ENCODE measurements at regions not wholly inside any gene's neighbourhood (a gene's known extent, or its start where the extent isn't known, plus 50 kb on each side); places are given as distances from the start of the nearest gene placed in this dataset.

DNA sequence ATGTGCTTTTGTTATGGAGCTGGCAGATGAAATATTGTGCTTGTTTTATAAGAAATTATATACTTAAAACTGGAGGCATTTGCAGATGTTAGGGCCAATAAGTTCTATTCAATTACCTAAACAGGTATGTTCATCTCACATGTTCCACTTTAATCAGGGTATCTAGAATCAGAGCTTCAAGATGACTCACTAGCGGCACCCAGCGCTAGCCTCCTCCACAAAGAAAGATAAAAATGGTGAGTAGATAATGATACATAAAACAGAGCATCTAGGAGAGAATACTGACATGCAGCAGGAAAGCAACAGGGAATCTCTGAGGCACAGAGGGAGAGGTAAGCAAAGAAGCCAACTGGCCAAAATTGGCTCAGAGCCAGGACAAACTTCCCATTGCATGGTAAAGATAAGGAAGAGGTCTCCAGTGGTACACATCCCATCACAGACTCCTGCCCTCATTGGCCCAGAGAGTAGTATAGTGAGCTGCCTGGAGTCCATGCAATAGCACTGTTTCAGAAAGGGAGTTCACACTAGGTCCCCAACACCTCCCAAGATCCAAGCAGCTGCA lies 200.7 kb upstream of the SPTLC3 start:
- TF ChIP-seq, protein P1, sequence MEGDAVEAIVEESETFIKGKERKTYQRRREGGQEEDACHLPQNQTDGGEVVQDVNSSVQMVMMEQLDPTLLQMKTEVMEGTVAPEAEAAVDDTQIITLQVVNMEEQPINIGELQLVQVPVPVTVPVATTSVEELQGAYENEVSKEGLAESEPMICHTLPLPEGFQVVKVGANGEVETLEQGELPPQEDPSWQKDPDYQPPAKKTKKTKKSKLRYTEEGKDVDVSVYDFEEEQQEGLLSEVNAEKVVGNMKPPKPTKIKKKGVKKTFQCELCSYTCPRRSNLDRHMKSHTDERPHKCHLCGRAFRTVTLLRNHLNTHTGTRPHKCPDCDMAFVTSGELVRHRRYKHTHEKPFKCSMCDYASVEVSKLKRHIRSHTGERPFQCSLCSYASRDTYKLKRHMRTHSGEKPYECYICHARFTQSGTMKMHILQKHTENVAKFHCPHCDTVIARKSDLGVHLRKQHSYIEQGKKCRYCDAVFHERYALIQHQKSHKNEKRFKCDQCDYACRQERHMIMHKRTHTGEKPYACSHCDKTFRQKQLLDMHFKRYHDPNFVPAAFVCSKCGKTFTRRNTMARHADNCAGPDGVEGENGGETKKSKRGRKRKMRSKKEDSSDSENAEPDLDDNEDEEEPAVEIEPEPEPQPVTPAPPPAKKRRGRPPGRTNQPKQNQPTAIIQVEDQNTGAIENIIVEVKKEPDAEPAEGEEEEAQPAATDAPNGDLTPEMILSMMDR (IDR thresholded peaks at IDR 0.05) = no peak
- no peak for TF ChIP-seq POLR2A (IDR thresholded peaks at IDR 0.05)
- Histone ChIP-seq H3K36me3 (no peaks in the 10 kb centered on the region), H3K4me3 (no peak overlapping the region), H3K27me3 (no peaks in the 10 kb centered on the region), H3K9me3 (no peaks in the 10 kb centered on the region), H3K4me1 (no peaks in the 10 kb centered on the region), H3K27ac (no peak overlapping the region)
- no peak for DNase-seq

DNA sequence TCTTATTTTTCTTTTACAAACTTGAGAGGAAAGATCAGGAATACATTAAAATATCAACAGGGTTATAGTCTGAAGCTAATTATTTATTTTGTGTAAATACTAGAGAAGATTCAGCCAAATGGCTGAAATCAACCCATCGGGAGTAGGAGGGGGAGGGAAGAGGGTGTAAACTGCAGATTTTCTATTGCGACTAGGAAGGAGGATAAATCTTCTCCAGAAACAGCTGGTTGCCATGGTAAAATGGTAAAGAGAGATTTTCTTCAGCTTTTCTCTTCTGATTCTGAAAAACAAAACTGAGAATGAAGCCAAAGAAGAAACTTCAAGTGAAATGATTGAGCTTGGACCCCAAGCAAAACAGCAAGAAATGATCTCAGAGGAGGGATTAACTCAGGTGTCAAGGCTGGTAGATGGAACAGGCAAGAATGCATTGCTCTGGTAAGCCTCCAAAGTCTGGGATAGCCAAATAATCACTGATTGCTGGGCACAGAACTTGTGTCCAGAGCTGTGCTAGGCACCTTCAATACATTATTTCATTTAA lies 193.5 kb upstream of the SPTLC3 start:
- Histone ChIP-seq H3K4me1 (no peaks in the 10 kb centered on the region), H3K36me3 (no peaks in the 10 kb centered on the region), H3K27ac (no peak overlapping the region), H3K4me3 (no peak overlapping the region), H3K27me3 (no peaks in the 10 kb centered on the region), H3K9me3 (no peaks in the 10 kb centered on the region)
- DNase-seq = no peak
- TF ChIP-seq, protein P1 (IDR thresholded peaks at IDR 0.05) = no peak
- TF ChIP-seq POLR2A (IDR thresholded peaks at IDR 0.05) = no peak

DNA sequence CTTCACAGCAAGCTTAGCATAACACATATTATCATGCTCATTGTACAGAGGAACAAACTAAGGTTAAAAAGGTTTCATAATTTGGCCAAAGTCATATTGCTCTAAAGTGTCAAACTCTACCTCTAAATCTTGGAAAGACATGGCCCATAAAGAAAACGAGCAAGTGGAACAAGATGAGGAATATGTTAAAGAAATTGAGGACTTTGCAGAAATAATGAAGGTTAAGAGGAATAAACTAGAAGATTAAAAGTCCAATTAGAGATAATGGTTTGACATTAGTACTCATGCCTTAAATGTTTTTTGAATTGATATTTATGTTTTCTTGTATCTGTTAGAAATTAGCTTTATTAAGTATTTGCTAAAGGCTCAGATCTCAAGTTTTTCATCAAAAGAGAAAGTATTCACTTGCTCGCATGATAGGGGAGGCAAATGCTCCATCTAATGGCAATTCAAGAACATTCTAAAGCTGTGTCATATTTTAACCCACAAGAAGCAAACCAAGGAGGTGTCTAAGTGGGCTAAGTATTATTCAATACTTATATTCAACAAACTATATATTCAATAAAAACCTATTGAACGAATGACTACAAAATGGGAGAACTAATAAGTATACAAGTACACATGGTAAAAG lies 192.9 kb upstream of the SPTLC3 start:
- Histone ChIP-seq H3K9me3 (no peaks in the 10 kb centered on the region), H3K27me3 (no peaks in the 10 kb centered on the region), H3K4me3 (no peak overlapping the region), H3K4me1 (no peaks in the 10 kb centered on the region), H3K27ac (no peak overlapping the region), H3K36me3 (no peaks in the 10 kb centered on the region)
- TF ChIP-seq POLR2A (IDR thresholded peaks at IDR 0.05) = no peak
- TF ChIP-seq, protein P1 (IDR thresholded peaks at IDR 0.05) = no peak
- DNase-seq = no peak

DNA sequence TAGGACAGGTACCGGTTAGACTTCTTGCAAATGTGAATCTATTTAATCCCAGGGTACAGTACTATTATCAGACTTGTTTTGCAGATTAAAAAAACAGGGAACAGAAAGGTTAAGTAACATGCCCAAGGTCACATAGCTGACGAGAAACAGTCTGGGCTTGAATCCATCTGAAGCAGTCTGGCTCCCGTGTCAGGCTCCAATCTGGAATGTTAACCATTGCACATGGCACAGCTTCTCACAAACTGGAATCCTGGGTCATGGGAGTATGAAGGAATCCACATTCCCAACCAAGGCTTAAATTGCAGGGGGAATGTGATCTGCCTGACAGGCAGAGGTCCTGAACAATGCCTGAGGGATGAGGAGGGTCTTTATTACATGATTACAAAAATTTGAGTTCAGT lies 187.5 kb upstream of the SPTLC3 start:
- Histone ChIP-seq H3K9me3 (no peaks in the 10 kb centered on the region), H3K27me3 (no peaks in the 10 kb centered on the region), H3K4me1 (no peaks in the 10 kb centered on the region), H3K27ac (no peak overlapping the region), H3K36me3 (no peaks in the 10 kb centered on the region), H3K4me3 (no peak overlapping the region)
- DNase-seq = no peak
- no peak for TF ChIP-seq POLR2A (IDR thresholded peaks at IDR 0.05)
- TF ChIP-seq, protein P1 (IDR thresholded peaks at IDR 0.05) = no peak

DNA sequence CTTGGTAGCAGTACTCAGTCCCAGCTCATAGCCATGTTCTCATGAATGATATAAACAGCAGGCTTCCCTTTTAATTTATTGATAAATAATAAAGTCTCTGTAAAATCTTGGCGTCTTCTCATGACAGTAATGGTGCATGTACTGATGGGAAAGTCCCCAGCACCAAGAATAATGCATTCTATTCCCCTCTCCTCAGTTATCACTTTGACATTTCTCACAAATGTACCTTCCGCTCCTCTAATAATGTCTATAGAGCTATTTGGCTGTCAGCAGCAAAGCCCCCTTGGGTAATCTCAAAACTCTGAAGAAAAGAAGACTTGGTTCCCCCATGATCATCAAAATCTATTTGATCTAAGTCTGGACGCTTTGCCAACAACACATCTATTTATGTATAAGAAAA lies 185.0 kb upstream of the SPTLC3 start:
- H3K27ac ChIP-seq = no peak overlapping the region

More for the DNA sequence above, 185.0 kb upstream of the SPTLC3 start:
- no peak for DNase-seq
- no peaks in the 10 kb centered on the region for H3K9me3 ChIP-seq
- H3K36me3 ChIP-seq = no peaks in the 10 kb centered on the region
- no peaks in the 10 kb centered on the region for H3K27me3 ChIP-seq
- H3K4me3 ChIP-seq = no peak overlapping the region
- TF ChIP-seq, protein P1 (IDR thresholded peaks at IDR 0.05) = no peak
- no peak for TF ChIP-seq POLR2A (IDR thresholded peaks at IDR 0.05)
- H3K4me1 ChIP-seq = no peaks in the 10 kb centered on the region
